Cardiac fibroblast (primary cell): ENCODE measurements at regions not wholly inside any gene's neighbourhood (a gene's known extent, or its start where the extent isn't known, plus 50 kb on each side); places are given as distances from the start of the nearest gene placed in this dataset.

Experiments
- DNase-seq, 2 donors: peaks; one replicate each; pipeline versions ENCODE4 v3.0.0 to v3.0.0-alpha.2; 2010; ENCODE audit warnings: low read depth in 2 of 2
- H3K4me3 ChIP-seq, 2 donors: replicated peaks in 1 of 2; 1 replicate in 1 of 2; 2 replicates in 1 of 2; pipeline ENCODE4 v1.5.1; 2011; ENCODE audit warnings: low read depth in 2 of 2, low read length in 2 of 2, mild to moderate bottlenecking in 2 of 2, moderate library complexity in 1 of 2
- CTCF ChIP-seq: IDR thresholded peaks from one replicate; pipeline ENCODE4 v1.5.1; 2011; ENCODE audit warnings: low read depth, mild to moderate bottlenecking, low read length, inconsistent platforms

- no peak for TF ChIP-seq CTCF
- no peak overlapping the region for H3K4me3 ChIP-seq
- DNase-seq, result peak; percentile 2 to 32
Observed at GRCh38 chr1:187413405-187414169, 584.8 kb downstream of the PLA2G4A start.

- TF ChIP-seq CTCF, result no peak
- no peak overlapping the region for H3K4me3 ChIP-seq
- DNase-seq, result no peak
Observed at GRCh38 chr1:187415065-187415464, 586.3 kb downstream of the PLA2G4A start.

- no peak for TF ChIP-seq CTCF
- no peak overlapping the region for H3K4me3 ChIP-seq
- DNase-seq, result no peak
Observed at GRCh38 chr1:187417520-187417919, 588.8 kb downstream of the PLA2G4A start.

- DNase-seq, result no peak
- no peak overlapping the region for H3K4me3 ChIP-seq
- no peak for TF ChIP-seq CTCF
Observed at GRCh38 chr1:187433598-187433997, 604.8 kb downstream of the PLA2G4A start.

- no peak for TF ChIP-seq CTCF
- no peak overlapping the region for H3K4me3 ChIP-seq
- DNase-seq, result no peak
Observed at GRCh38 chr1:187442603-187443002, 613.9 kb downstream of the PLA2G4A start.

- no peak for DNase-seq
- no peak for TF ChIP-seq CTCF
- no peak overlapping the region for H3K4me3 ChIP-seq
Observed at GRCh38 chr1:187443939-187444338, 615.2 kb downstream of the PLA2G4A start.

- TF ChIP-seq CTCF, result no peak
- no peak for DNase-seq
- no peak overlapping the region for H3K4me3 ChIP-seq
Observed at GRCh38 chr1:187445066-187445465, 616.3 kb downstream of the PLA2G4A start.
